Astrocyte (in vitro differentiated cells and primary cell): ENCODE measurements at regions not wholly inside any gene's neighbourhood (a gene's known extent, or its start where the extent isn't known, plus 50 kb on each side); places are given as distances from the start of the nearest gene placed in this dataset.

Experiments
- DNase-seq: peaks from one replicate; pipeline ENCODE4 v3.0.0-alpha.2; 2010; ENCODE audit warnings: low read depth
- FAIRE-seq: peaks from 2 replicates; lab custom pipeline; 2011; peaks lifted over from hg19 to GRCh38; lab: Jason Lieb, UNC
- H2AFZ ChIP-seq: 2 replicates; pipeline ENCODE4 v1.6.0; 2012; ENCODE audit warnings: low read depth, low read length, inconsistent platforms
- H3K27ac ChIP-seq: 2 replicates; pipeline ENCODE4 v1.5.1; 2011; ENCODE audit warnings: low read depth, low read length, inconsistent platforms
- H3K27me3 ChIP-seq: 2 replicates; pipeline ENCODE4 v1.6.0; 2011; ENCODE audit warnings: low read length, inconsistent platforms; ENCODE audit not compliant: insufficient read depth
- H3K36me3 ChIP-seq: 2 replicates; pipeline ENCODE4 v1.5.1; 2011; ENCODE audit warnings: low read length, inconsistent platforms; ENCODE audit not compliant: insufficient read depth
- H3K4me1 ChIP-seq: 2 replicates; pipeline ENCODE4 v1.5.1; 2011; ENCODE audit warnings: low read length, inconsistent platforms; ENCODE audit not compliant: insufficient read depth
- H3K4me2 ChIP-seq: 2 replicates; pipeline ENCODE4 v1.6.0; 2012; ENCODE audit warnings: low read length, inconsistent platforms
- H3K4me3 ChIP-seq: 2 replicates; pipeline ENCODE4 v1.5.1; 2011; ENCODE audit warnings: low read depth, mild to moderate bottlenecking, low read length, inconsistent platforms; ENCODE audit not compliant: insufficient read depth
- H3K79me2 ChIP-seq: 2 replicates; pipeline ENCODE4 v1.6.0; 2012; ENCODE audit warnings: mild to moderate bottlenecking, low read length, inconsistent platforms; ENCODE audit not compliant: insufficient read depth
- H3K9ac ChIP-seq: 2 replicates; pipeline ENCODE4 v1.6.0; 2012; ENCODE audit warnings: mild to moderate bottlenecking, low read length, inconsistent platforms
- H3K9me3 ChIP-seq: 2 replicates; pipeline ENCODE4 v1.5.1; 2012; ENCODE audit warnings: low read depth, mild to moderate bottlenecking, low read length, inconsistent platforms; ENCODE audit not compliant: insufficient read depth
- H4K20me1 ChIP-seq: 2 replicates; pipeline ENCODE4 v1.6.0; 2012; ENCODE audit warnings: low read length, inconsistent platforms; ENCODE audit not compliant: insufficient read depth
- H3K27ac Mint-ChIP-seq: one replicate; pipeline ENCODE4 v1.8.0; 2021; ENCODE audit warnings: mild to moderate bottlenecking, mixed read lengths; ENCODE audit not compliant: unreplicated experiment
- H3K27me3 Mint-ChIP-seq: one replicate; pipeline ENCODE4 v1.8.0; 2021; ENCODE audit warnings: low read depth, mixed read lengths; ENCODE audit not compliant: unreplicated experiment
- H3K36me3 Mint-ChIP-seq: one replicate; pipeline ENCODE4 v1.8.0; 2021; ENCODE audit warnings: low read depth, mixed read lengths; ENCODE audit not compliant: unreplicated experiment
- H3K4me1 Mint-ChIP-seq: one replicate; pipeline ENCODE4 v1.8.0; 2021; ENCODE audit warnings: low read depth, mixed read lengths; ENCODE audit not compliant: unreplicated experiment
- H3K4me3 Mint-ChIP-seq: one replicate; pipeline ENCODE4 v1.8.0; 2021; ENCODE audit warnings: mild to moderate bottlenecking, moderate library complexity, mixed read lengths; ENCODE audit not compliant: unreplicated experiment
- H3K9me3 Mint-ChIP-seq: one replicate; pipeline ENCODE4 v1.8.0; 2021; ENCODE audit warnings: mild to moderate bottlenecking, mixed read lengths; ENCODE audit not compliant: unreplicated experiment
- EZH2 ChIP-seq: IDR thresholded peaks from 2 replicates; pipeline ENCODE4 v1.6.1; 2012; ENCODE audit warnings: mild to moderate bottlenecking, low read length, inconsistent platforms; ENCODE audit not compliant: insufficient read depth
- TF ChIP-seq, protein P1 (sequence below): IDR thresholded peaks from 2 replicates; pipeline ENCODE4 v1.5.1; 2011; ENCODE audit warnings: low read depth, mild to moderate bottlenecking, inconsistent platforms, low read length, moderate library complexity; ENCODE audit not compliant: insufficient read depth

DNA sequence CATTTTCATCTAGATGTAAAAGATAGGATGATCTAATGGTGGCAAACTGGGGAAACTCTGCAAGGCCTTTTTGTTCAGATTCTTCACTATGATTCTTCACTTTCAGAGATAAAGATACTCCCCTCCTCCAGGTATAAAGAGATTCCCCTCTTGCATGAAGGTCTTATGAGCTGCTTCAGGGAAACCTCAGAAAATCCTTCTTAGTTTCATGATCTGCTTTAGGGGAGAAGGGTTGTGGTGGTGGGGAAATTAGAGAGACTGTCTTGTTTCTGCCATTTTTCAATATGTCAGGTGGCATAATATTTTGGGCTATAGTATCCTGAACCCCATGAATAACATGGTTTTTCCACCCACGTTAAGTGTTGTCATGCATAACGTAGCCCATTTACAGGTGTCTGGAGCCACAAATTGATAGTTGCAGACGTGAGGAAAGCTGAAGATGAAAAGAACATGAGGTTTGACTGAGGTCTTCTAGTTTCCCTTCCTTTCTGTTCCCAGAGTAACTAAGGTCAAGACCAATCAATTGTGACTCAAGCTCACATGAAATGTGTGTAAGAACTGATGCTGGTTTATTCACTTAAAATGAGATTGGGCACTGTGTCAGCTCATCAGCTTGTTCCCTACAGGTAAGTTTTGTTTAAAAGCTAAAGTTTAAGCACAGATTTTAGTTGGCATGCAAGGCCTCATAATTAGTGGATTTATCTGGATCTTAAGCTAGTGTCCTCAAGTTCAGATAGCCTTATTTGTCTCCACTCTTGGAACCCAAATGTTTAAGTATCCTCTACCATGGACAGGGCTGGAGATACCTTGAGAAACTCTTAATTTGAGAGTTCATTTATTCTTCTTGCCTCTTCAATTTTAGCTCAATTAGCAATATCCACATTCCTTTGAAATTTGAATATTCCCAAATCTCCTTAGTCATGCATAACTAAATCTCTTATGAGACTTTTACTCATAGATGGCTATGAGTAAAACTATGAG lies 304.5 kb upstream of the FANCL start:
- H3K4me3 Mint-ChIP-seq = no peak overlapping the region
- no peak overlapping the region for H3K27ac Mint-ChIP-seq
- no peak for DNase-seq
- TF ChIP-seq, protein P1, sequence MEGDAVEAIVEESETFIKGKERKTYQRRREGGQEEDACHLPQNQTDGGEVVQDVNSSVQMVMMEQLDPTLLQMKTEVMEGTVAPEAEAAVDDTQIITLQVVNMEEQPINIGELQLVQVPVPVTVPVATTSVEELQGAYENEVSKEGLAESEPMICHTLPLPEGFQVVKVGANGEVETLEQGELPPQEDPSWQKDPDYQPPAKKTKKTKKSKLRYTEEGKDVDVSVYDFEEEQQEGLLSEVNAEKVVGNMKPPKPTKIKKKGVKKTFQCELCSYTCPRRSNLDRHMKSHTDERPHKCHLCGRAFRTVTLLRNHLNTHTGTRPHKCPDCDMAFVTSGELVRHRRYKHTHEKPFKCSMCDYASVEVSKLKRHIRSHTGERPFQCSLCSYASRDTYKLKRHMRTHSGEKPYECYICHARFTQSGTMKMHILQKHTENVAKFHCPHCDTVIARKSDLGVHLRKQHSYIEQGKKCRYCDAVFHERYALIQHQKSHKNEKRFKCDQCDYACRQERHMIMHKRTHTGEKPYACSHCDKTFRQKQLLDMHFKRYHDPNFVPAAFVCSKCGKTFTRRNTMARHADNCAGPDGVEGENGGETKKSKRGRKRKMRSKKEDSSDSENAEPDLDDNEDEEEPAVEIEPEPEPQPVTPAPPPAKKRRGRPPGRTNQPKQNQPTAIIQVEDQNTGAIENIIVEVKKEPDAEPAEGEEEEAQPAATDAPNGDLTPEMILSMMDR = no peak
- no peak for TF ChIP-seq EZH2
- Histone ChIP-seq H3K36me3 (no peaks in the 10 kb centered on the region), H4K20me1 (no peaks in the 10 kb centered on the region), H3K9me3 (no peaks in the 10 kb centered on the region), H3K9ac (no peak overlapping the region), H3K27ac (no peak overlapping the region), H3K27me3 (no peaks in the 10 kb centered on the region), H2AFZ (no peak overlapping the region), H3K4me3 (no peak overlapping the region), H3K79me2 (no peaks in the 10 kb centered on the region), H3K4me1 (no peaks in the 10 kb centered on the region), H3K4me2 (no peak overlapping the region)
- H3K4me1 Mint-ChIP-seq = peaks cover 3% of the 10 kb centered on the region
- no peaks in the 10 kb centered on the region for H3K27me3 Mint-ChIP-seq
- no peak for FAIRE-seq
- H3K36me3 Mint-ChIP-seq = no peaks in the 10 kb centered on the region
- no peaks in the 10 kb centered on the region for H3K9me3 Mint-ChIP-seq

DNA sequence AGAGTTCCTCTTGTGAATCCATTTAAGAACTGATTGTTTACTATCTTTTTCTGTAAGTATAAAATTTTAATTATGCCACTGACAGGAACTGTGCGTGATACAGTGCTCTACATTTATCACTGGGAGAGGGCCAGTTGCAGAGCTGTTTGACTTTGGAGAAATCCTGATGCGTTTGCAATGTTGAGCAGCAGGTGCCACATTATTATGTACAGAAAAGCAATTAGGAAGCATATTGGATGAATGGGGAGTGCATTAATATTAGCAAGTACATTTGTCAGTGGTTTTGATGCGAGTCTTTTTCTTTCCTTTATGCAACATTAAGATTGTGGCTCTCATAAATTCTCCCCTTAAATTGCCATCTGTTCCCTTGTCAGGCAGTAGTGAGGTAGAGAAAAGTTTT lies 302.3 kb upstream of the FANCL start:
- no peak overlapping the region for H3K4me3 Mint-ChIP-seq
- no peak for FAIRE-seq
- no peak overlapping the region for H3K9ac ChIP-seq
- no peak overlapping the region for H3K4me2 ChIP-seq
- no peaks in the 10 kb centered on the region for H3K4me1 ChIP-seq
- no peaks in the 10 kb centered on the region for H3K27me3 Mint-ChIP-seq
- H3K4me1 Mint-ChIP-seq = peaks cover 13% of the 10 kb centered on the region
- no peak overlapping the region for H3K4me3 ChIP-seq
- H4K20me1 ChIP-seq = no peaks in the 10 kb centered on the region
- H2AFZ ChIP-seq = no peak overlapping the region
- no peak overlapping the region for H3K27ac Mint-ChIP-seq
- no peaks in the 10 kb centered on the region for H3K9me3 Mint-ChIP-seq
- no peaks in the 10 kb centered on the region for H3K36me3 ChIP-seq
- H3K27me3 ChIP-seq = no peaks in the 10 kb centered on the region
- H3K79me2 ChIP-seq = no peaks in the 10 kb centered on the region
- no peak overlapping the region for H3K27ac ChIP-seq
- DNase-seq = no peak
- no peak for TF ChIP-seq EZH2
- TF ChIP-seq, protein P1 = no peak
- no peaks in the 10 kb centered on the region for H3K9me3 ChIP-seq
- no peaks in the 10 kb centered on the region for H3K36me3 Mint-ChIP-seq

DNA sequence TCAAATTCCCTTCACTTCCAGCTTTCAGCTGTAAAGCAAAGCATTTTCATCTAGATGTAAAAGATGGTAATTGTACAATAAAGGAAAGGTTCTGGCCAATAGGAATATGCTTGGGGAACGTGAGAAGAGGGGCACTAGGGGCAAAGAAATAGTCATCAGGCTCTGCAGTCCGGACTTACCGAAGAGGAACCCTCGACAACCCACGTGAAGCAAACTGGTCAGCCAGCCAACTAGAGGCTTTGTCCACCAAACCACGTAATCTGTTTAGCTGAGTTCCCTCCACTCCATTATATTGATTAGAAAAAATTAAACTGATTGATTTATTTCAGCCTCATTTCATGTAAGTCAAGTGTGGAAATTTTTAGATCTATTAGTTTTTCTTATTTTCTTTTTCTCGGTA lies 300.4 kb upstream of the FANCL start:
- no peak overlapping the region for H3K9ac ChIP-seq
- Mint-ChIP-seq H3K4me1 (peaks cover 13% of the 10 kb centered on the region), H3K27ac (no peak overlapping the region)

More for the DNA sequence above, 300.4 kb upstream of the FANCL start:
- DNase-seq = no peak
- Mint-ChIP-seq H3K27me3 (no peaks in the 10 kb centered on the region), H3K9me3 (no peaks in the 10 kb centered on the region), H3K4me3 (no peak overlapping the region), H3K36me3 (no peaks in the 10 kb centered on the region)
- Histone ChIP-seq H3K4me1 (no peaks in the 10 kb centered on the region), H2AFZ (no peak overlapping the region), H3K27ac (no peak overlapping the region), H3K79me2 (no peaks in the 10 kb centered on the region), H3K4me2 (no peak overlapping the region), H3K4me3 (no peak overlapping the region), H3K27me3 (no peaks in the 10 kb centered on the region), H4K20me1 (no peaks in the 10 kb centered on the region), H3K36me3 (no peaks in the 10 kb centered on the region), H3K9me3 (no peaks in the 10 kb centered on the region)
- no peak for FAIRE-seq
- TF ChIP-seq, protein P1 = no peak
